SKM-1 treated with dmso at 0.1 percent for 144 hours (cell line): ENCODE measurements at regions not wholly inside any gene's neighbourhood (a gene's known extent, or its start where the extent isn't known, plus 50 kb on each side); places are given as distances from the start of the nearest gene placed in this dataset.
"Not testable (repeated sequence)": the region's sequence is repeated elsewhere in the genome, so short reads cannot be mapped to it uniquely, and the experiment has no call there.

Source experiments
- DNase-seq: peaks from one replicate; lab custom pipeline; 2025; ENCODE audit not compliant: unreplicated experiment; lab: John Stamatoyannopoulos, UW

DNA sequence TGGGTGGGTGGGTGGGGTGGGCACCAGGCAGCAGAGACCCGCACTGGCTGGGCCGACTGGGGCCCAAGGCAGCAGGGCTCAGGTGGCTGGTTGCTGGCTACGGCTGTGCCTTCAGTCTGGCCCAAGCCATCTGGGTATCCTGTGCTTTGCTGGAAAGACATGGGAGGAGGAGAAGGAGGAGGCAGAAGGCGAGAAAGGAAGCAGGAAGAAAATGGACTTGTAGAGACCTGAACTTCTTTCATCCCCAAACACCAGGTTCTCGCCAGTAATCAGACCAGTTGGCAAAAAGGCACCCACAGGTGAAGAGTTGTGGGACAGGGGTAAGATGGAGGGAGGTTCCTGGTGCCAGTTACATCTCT is 78.8 kb downstream of the IGLL1 start:
- DNase-seq = no peak

DNA sequence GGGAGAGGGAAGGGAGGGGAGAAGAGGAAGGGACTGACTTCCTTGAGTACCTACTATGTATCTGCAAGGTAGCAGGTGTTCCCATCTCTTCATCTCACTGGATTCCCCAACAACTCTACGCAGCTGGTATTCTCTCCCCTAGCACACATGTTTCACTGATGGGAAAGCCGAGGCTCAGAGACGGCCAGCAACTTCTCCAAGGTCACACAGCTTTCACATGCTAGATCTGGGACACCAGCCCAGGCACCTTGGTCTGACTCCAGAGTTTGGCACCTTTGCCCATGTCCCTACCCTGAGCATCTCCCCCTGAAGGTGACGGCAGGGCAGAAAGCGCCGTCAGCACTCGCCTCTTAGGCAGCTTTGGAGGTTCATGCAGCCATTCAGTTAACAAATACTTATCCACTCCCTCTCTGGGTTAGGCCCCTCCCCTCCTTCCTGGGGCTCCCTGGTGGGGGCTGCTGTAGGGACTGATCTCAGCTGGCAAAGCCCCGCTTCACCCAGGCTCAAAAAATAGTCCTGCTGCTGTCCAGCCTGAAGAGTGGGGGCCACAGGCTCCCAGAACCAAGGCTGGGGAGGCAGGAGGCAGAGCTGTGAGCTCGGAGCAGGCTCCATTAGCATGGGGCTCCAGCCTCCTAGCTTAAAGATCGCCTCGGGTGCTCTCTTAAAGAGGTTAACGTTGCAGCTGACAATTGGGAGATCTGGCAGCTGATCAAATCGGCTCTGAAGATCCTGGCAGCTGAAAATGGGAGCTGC is 79.4 kb downstream of the IGLL1 start:
- DNase-seq = no peak

DNA sequence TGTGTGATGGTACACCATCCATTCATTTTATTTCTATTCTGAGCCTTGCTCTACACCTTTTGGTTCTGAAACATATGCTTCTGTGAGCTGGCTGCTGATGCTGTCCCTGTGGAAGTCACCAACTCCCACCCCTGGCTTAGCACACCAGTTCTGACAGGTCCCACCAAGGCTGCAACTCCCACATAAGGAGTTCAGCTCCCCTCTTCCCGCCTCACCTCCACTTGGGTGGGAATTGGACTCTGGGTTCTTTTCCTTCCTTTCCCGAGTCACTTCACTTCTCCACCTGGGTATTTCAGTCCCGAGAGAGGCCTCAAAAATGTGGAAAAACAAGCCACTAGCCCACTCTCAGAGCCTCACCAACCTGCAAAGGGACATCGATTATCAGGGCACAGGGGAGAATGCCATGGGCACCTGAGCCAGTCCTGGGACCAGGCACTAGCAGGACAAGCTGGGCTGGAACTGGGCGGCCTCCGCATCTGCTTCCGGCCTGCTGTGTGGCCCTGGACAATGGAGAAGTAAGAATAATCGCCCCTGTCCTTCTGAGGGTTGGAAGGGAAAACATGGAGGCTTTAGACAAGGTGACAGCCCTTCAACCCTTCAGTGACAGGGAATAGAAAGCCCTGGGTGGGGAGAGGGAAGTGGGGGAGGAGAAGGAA is 80.1 kb downstream of the IGLL1 start:
- DNase-seq = no peak

DNA sequence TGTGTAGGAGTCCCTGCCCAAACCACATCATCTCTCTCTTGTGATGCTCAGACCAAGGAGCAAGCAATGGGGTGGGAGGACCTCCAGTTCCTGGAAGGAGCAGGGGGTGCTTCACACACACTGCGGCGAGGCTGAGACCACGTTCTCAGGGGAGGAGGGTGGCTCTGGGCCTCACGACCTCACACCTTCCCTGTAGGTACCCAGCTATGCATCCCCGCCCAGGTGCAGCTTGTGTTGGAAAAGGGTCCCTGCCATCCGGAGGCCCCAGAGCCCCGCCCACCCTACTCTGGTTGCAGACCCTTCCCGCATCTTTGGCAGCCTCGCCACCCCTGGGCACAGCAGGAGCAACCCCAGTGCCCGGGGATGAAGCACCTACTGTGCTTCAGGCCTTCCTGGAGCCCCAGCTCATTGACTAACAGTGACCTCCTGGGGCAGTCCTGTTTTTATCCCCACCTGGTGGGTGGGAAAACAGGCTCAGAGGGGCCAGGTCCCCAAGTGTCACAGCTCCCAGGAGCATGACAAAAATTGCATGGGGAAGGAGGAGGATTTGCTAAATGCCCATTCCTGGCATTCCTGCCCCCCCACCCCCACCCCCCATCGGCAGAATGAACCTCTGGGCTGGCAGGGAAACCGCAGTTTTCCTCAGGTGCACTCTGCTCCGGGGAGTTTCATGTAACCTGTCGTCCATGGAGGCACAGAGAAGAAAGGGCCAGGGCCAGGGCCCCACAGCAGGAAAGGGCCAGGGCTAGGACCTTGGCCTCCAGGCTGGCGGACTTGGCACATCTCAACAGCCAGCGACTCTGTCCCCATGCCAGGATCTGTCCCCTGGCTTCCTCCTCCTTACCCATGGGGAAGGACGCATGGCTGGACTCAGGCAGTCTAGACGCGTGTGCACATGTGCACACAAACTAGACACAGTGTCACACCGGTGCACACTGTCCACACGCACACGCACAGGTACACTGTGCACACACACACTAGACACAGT is 81.0 kb downstream of the IGLL1 start:
- DNase-seq = no peak

DNA sequence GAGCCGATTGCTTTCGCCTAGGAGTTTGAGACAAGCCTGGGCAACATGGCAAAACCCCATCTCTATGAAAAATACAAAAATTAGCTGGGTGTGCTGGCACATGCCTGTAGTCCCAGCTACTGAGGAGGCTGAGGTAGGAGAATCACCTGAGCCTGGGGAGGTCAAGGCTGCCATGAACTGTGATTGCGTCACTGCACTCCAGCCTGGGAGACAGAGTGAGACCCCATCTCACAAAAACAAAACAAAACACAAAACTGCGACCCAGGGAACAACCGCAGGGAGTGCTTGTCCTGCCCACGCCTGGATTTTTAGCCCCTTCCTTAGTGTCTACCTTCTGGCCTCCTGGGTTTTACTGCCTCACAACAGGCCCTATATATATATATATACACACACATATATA is 82.2 kb downstream of the IGLL1 start:
- not testable (repeated sequence) for DNase-seq

DNA sequence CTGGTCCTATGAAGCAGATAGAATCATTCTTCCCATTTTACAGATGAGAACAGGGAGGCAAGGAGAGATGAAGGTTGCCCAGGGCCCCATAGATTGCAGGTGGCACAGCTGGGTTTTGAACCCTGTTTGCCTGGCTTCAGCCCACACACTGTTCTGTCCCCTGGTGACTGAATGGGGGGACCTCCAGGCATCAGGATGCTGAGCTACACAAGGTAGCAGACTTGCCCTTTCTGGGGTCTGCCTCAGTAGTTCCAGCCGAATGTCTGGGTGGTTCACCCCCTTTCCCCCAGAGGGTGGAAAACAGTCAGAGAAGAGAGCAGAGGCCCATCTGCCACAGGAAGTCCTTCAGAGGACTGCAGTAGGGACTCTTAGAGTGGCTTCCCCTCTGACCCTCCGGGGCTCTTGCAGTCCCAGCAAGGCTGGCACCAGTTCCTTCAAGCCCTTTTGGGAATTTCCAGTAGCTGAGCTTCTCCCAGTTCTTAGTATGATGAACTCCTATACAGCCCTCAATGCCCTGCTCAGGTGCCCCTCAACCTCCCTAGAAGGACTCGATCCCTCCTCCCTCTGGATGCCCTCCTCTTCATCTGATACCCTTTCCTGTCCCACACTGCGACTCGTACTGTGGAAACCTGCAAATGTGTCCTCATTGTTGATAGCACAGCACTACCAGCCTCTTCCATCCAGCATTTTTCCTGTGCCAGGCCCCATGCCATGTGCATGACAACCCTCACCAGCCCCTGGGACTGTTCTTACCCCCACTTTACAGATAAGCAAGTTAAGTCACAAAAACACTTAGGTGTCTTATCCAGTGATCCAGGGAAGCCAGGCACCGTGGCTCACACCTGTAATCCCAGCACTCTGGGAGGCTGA is 82.8 kb downstream of the IGLL1 start:
- no peak for DNase-seq

DNA sequence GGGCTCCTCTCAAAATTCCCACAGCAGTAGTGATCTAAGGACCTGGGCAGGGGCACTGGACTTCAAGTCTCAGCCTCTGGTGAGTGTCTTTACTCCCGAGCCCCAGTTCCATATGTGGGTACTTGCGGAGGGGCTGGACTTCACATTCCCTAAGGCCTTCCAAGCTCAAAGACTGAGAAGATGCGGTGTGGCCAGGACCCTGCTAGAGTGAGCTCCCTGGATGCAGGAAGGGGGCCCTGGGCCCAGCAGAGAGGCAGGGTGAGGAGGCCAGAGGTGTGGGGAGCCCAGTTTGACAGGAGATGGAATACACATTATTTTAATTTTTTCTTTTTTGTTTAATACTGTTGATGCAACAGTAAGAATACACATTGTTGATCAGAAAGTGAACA is 83.7 kb downstream of the IGLL1 start:
- no peak for DNase-seq

DNA sequence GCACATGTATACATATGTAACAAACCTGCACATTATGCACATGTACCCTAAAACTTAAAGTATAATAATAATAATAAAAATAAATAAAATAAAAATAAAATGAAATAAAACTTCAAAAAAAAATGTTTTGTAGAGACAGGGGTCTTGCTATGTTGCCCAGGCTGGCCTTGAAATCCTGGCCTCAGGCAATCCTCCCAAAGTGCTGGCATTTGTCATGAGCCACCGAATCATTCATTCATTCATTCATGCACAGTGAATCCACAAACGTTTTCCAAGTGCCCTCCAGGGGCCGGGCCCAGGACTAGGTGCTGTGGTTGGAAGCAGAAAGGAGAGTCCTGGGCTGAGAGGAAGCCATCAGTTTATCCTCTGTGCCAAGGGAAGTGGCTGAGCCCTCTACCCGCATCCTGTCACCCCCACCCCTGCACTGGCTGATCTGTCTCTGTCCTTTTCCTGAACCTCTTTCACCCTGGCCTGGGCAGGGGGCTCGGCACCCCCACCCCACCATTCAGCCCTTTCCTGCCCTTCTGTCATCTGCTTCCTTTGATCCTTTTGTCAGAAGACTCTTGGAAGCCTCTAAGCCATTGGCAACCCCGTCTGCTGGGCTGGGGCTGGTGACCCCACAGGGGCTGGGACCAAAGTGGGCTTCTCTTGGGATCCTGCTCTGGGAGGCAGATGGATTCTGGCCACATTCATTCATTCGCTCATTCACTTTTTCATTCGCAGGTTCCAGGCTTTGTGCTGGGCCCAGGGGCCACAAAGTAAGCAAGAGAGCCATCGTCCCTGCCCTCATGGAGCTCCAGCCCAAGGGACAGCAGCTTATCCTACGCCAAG is 84.3 kb downstream of the IGLL1 start:
- no peak for DNase-seq

DNA sequence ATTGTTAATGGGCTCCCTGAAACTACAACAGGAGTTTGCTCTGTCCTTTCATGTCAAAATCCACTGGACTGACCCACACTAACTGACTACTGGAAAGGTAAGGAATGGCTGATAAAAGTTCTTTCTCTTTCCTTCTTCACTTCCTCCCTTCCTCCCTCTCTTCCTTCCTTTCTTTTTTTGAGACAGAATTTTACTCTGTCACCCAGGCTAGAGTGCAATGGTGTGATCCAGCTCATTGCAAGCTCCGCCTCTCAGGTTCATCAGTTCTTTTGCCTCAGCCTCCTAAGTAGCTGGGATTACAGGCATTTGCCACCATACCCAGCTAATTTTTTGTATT is 85.2 kb downstream of the IGLL1 start:
- no peak for DNase-seq

DNA sequence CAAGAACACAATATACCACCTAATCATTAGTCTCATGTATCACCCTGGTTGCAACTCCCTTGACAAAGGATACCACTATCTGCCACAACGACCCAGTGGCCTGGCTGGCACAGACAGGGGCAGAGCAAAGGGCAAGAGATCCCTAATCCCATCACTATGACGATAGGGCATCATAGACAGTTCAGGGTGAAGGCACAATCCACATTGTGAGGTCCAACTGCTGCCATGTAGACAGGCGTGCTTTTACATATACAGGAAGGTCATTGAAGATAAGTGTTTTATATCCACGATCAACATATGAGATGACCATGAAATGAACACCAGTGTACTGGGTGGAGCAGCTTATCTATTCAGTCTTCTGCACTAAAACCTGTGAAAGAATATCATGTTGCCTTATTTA is 94.6 kb downstream of the IGLL1 start:
- no peak for DNase-seq

DNA sequence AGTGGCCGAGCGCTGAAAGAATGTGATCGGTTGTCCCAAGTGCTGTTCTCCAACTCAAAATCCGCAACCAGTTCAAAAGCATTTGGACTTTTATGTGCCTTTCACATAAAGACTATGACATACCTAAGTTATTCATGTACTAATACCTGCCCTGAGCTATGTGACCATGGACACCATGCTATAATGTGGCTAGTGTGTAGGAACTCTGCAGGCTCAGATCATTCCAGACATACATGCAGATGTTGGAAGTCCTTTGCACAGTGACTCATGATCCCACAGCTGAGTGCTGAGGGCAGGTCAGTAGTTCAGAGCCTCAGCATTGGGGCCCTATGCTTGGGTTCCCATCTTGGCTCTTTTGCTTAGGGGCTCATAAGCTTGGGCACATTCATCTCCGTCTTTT is 95.4 kb downstream of the IGLL1 start:
- no peak for DNase-seq

DNA sequence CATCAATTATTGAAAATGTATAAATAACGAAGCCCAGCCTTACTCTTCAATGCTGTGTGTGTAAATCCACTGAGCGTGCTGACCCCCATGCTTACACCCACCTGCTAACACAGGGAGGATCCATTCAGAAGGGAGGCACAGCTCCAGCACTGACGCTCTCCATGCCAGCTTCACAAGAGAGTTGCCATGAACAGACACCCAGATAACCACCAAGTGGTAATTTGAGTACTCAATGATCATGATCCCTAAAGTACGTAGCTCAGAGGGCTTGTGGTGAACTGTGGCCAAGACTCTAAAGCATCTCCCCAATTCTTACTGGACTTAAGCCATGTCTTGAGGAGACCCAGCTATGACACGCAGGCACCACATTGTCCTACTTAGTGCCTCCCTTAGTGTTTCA is 98.7 kb downstream of the IGLL1 start:
- DNase-seq = no peak

DNA sequence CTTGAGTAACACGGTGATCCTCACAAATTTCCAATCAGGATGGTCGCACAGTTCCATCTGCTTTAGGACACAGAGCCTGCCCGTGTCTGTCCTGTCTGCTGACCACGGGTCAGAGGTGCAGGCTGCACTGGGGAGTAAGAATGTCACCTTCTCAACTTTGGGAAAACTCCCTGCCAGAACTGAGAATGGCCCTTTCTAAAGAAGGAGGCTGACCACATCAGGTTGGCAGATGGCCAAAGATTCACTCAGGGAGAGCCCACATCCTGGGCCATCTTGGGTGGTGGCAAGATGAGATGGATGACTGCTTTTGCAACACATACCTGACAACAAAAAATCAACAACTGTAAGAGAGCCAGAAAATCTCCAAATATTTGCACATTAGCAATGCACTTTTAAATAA is 101.9 kb downstream of the IGLL1 start:
- DNase-seq = no peak

DNA sequence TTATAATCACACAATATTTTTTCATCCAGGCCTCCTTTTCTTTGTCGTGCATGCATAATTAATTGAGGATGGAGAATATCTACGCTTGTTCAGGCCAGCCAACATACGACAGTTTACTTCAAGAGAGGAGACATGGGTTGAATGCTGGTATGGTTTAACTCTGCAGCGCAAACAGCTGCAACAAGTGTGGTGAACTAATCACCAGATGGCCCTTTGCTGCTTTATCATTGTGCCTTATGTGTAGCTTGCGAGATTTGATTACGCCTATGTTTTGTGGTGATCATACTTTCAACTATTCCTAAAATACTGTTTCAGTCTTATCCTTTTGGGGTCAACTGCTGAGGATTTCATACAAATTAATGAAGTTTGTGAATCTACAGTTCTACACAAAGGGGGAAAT is 105.6 kb downstream of the IGLL1 start:
- DNase-seq = not testable (repeated sequence)

DNA sequence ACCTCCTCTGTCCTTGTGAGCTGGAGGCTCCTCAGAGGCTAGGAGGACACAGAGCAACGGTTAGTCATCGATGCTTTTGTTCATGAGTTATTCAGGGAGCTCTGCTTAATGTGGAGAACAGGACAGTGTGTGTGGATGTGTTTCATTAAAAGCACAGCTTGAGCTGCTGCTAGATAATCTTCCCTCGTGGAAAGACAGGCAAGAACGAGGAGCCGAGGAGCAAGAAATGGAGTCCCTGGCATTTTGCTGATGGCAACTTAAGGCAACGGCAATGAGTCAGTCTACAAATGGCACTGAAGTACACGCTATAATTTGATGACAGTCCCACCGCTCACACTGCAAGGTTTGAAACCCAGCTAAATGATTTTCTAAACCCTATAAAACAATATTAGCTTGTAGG is 106.2 kb downstream of the IGLL1 start:
- DNase-seq = no peak

DNA sequence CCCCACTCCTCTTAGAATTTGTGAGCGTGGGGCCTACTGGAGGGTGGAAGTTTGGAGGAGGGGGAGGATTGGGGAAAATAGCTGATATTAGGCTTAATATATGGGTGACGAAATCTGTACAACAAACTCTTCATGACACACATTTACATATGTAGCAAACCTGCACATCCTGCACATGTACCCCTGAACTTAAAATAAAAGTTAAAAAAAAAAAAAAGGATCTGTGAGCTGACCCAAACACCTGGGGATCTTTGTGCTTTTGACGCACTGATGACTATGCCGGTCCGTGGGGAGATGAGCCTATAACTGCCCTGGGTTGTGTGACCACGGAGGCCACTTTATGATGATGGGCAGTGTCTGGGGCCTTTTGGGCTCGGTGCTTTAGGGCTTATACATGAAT is 107.7 kb downstream of the IGLL1 start:
- not testable (repeated sequence) for DNase-seq

DNA sequence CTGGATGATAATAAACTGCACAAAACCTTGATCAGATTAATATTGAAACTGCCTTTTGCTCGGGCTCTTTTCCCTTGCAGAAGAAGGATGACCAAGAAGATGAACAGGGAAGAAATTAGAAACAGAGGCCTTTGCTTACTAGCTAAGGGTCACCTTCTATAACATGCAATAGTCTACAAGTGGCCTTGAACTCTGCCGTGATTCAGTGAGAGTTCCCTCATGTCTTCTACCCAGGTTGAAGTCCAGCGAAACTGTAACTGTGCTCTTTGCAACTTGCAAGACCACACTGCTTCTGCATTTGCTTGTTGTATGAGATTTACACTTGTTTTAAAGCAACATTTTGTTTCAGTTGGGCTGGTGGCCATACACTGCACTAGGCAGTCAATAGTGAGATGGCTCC is 108.4 kb downstream of the IGLL1 start:
- no peak for DNase-seq

DNA sequence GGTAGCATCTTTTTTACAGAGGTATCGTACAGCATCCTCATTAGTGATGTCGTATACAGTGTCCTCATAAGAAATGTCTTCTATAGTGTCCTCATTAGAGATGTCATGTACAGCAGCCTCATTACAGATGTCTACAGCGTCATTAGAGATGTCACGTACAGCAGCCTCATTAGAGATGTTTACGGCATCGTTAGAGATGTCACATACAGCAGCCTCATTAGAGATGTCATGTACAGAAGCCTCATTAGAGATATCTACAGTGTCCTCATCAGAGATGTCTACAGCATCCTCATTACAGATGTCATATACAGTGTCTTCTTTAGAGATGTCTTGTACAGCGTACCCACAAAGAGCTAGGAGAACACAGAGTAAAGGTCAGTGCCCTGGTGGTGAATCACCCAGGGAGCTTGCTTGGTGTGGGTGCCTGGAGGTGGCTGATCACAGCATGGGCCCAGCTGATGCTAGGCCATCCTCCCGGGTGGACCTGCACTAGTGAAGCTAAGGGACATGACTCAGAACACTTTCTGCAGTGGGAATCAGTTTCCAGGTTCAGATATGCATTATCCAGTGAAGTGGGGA is 109.2 kb downstream of the IGLL1 start:
- DNase-seq = no peak

DNA sequence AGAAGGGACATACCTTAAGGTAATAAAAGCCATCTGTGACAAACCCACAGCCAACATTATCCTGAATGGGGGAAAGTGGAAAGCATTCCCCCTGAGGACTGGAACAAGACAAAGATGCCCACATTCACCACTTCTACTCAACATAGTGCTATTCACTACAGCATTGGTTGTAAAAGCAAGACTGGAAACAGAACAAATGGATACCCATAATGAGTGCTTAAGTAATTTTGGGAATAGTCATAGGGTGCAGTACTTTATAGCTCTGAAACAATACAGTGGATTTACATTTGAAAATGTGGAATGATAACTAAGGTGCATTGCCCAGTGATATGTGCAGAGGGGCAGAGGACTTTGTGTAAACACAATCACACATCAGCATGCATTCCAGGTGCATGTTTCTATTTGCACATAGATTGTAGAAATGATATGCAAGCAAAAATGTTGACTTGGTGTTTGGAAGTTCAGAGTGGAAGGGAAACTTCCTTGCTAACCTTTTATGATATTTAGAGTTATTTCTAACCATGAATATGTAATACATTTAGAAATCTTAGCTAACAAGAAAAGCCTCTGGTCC is 112.3 kb downstream of the IGLL1 start:
- no peak for DNase-seq
